Smooth muscle cell (in vitro differentiated cells): ENCODE measurements at regions not wholly inside any gene's neighbourhood (a gene's known extent, or its start where the extent isn't known, plus 50 kb on each side); places are given as distances from the start of the nearest gene placed in this dataset.
A peak's percentile ranks its signal among the peaks of the same experiment; 100 is the strongest.

Source experiments
- DNase-seq: peaks from one replicate; lab custom pipeline; 2025; ENCODE audit not compliant: unreplicated experiment; lab: John Stamatoyannopoulos, UW
- H2AFZ ChIP-seq: fragments of 200-600 bp; sonication (generic); 2 replicates; pipeline ENCODE4 v1.6.0; 2016; ENCODE audit warnings: antibody characterized with exemption, low read depth, mild to moderate bottlenecking
- H3F3A ChIP-seq: fragments of 200-600 bp; sonication (generic); 2 replicates; pipeline ENCODE4 v1.6.0; 2017; ENCODE audit warnings: antibody characterized with exemption, low read depth
- H3K27ac ChIP-seq: fragments of 200-600 bp; sonication (generic); 2 replicates; pipeline ENCODE4 v1.5.1; 2016; ENCODE audit warnings: low read depth, mild to moderate bottlenecking
- H3K27me3 ChIP-seq: fragments of 200-600 bp; sonication (generic); 2 replicates; pipeline ENCODE4 v1.6.1; 2016; ENCODE audit warnings: low read depth, mild to moderate bottlenecking
- H3K36me3 ChIP-seq: fragments of 200-600 bp; sonication (generic); 2 replicates; pipeline ENCODE4 v1.5.1; 2016; ENCODE audit warnings: low read depth
- H3K4me1 ChIP-seq: fragments of 200-600 bp; sonication (generic); 2 replicates; pipeline ENCODE4 v1.5.1; 2016; ENCODE audit warnings: low read depth
- H3K4me2 ChIP-seq: fragments of 200-600 bp; sonication (generic); 2 replicates; pipeline ENCODE4 v1.6.0; 2016; ENCODE audit warnings: mild to moderate bottlenecking
- H3K4me3 ChIP-seq: fragments of 200-600 bp; sonication (generic); 2 replicates; pipeline ENCODE4 v1.5.1; 2016; ENCODE audit warnings: mild to moderate bottlenecking
- H3K79me2 ChIP-seq: fragments of 200-600 bp; sonication (generic); 2 replicates; pipeline ENCODE4 v1.6.0; 2016; ENCODE audit warnings: low read depth, mild to moderate bottlenecking
- H3K9ac ChIP-seq: fragments of 200-600 bp; sonication (generic); 2 replicates; pipeline ENCODE4 v1.6.0; 2016; ENCODE audit warnings: low read depth
- H3K9me3 ChIP-seq: fragments of 200-600 bp; sonication (generic); replicated peaks from 2 replicates; pipeline ENCODE4 v1.5.1; 2016; ENCODE audit warnings: low read depth
- H4K20me1 ChIP-seq: fragments of 200-600 bp; sonication (generic); 2 replicates; pipeline ENCODE4 v1.6.0; 2016; ENCODE audit warnings: low read depth
- CTCF ChIP-seq: fragments of 200-600 bp; sonication (generic); IDR thresholded peaks from 2 replicates; pipeline ENCODE4 v1.5.1; 2017; ENCODE audit warnings: borderline replicate concordance, mild to moderate bottlenecking, antibody characterized with exemption; ENCODE audit not compliant: insufficient read depth, poor library complexity, severe bottlenecking
- WGBS: methylation state at CpG from one replicate; pipeline ENCODE4 v1.1.7; 2016; ENCODE audit warnings: low lambda C conversion rate; 5-methylcytosine and 5-hydroxymethylcytosine counted together

DNA sequence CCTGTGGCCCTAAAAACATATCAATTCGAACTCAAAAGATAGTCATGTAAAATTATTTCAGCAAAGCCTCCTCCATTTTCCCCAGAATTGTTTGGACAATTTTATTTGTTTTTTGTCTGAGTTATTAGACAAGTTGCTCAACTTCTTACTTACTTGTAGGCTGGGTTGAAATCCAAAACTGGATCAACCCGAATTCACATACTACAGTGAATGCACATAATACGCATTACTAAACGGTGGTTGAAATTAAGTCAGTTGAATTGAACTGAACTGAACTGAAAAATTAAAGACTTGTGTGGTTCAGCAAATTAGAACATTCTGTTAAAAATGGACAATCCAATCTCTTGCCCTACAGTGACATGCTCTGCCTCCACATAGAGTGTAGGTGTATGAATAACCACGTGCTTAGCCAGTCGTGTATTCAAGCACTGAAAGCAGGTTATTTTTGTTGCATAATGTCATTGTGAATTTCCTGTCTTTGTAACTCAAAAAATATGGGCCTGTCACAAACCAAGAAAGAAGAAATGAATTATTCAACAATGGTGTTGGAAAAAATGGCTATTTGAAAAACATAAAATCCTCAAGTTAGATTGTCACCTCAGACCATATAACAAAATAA is 441.0 kb downstream of the TXNL1 start:
- H3K9me3 ChIP-seq = no peaks in the 10 kb centered on the region

DNA sequence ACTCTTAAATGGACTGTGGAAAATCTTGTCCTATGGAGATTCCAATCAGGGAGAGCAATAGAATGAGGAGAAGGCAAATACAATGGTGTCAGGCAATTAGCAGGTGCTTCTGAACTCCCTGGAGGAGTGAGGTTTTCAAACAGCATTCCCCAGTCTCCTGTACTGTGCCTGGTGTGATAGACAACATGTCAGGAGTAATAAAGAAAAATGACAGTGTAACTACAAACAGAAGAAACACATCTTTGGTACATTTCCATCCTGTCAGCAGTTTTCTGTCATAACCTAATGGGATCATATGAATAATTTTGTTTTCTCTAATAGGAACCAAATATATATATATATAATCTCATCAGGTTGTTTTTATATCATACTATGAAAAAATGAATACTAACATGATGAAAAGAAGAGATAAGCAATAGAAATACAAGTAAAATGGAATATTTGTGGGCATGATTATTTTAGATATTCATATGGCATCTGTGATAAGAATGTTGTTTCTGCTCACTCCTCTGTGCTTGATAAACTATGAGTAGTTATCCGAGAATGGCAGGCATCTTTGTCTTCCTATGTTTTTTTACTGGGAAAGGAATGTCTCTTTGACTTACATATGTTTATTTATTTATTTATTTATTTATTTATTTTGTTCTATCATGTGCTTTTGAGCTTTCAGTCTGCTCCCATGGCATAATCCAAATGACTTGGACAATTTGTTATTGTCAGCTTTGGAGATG is 441.7 kb downstream of the TXNL1 start:
- 81% methylated on average over 1 of the region's 1 CpG for WGBS
- Histone ChIP-seq H3K4me2 (no peak overlapping the region), H3F3A (no peaks in the 10 kb centered on the region), H2AFZ (no peak overlapping the region), H3K4me3 (no peak overlapping the region), H4K20me1 (no peaks in the 10 kb centered on the region), H3K36me3 (no peaks in the 10 kb centered on the region), H3K27ac (no peak overlapping the region), H3K27me3 (no peaks in the 10 kb centered on the region), H3K9ac (no peak overlapping the region), H3K4me1 (no peaks in the 10 kb centered on the region), H3K79me2 (no peaks in the 10 kb centered on the region), H3K9me3 (no peaks in the 10 kb centered on the region)
- TF ChIP-seq CTCF = no peak
- DNase-seq = no peak

More for the DNA sequence above, 441.0 kb downstream of the TXNL1 start:
- H3K4me1 ChIP-seq = no peaks in the 10 kb centered on the region
- H4K20me1 ChIP-seq = no peaks in the 10 kb centered on the region
- H3K27ac ChIP-seq = no peak overlapping the region
- H3K4me3 ChIP-seq = no peak overlapping the region
- H3F3A ChIP-seq = no peaks in the 10 kb centered on the region
- no peak for DNase-seq
- no peaks in the 10 kb centered on the region for H3K36me3 ChIP-seq
- peak overlapping the region; percentile 24 for H2AFZ ChIP-seq
- WGBS = 82% methylated on average over 6 of the region's 6 CpGs
- no peaks in the 10 kb centered on the region for H3K79me2 ChIP-seq
- H3K9ac ChIP-seq = no peak overlapping the region
- no peak for TF ChIP-seq CTCF
- no peaks in the 10 kb centered on the region for H3K27me3 ChIP-seq
- no peak overlapping the region for H3K4me2 ChIP-seq

DNA sequence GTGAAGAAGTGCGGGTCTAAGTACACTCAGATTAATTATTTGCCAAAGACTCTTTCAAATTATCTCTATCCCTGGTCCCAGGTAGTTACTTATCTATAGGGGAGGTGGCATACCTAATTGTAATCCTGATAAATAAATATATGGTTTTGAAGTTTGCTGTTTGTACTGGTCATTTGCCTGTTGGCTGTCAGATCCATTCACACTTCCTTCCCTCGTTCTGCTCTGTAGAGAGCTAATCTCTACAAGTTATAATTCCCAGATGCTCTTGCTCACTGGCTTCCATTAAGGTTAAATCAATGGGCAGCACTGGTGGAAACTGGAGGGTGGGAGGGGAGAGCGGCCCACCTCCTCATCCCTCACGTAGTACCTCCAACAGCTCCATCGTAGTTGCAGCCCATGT is 447.1 kb downstream of the TXNL1 start:
- Histone ChIP-seq H3K36me3 (no peaks in the 10 kb centered on the region), H3K4me2 (no peak overlapping the region), H3K4me3 (no peak overlapping the region), H3K27me3 (no peaks in the 10 kb centered on the region), H3K4me1 (no peaks in the 10 kb centered on the region), H3F3A (no peaks in the 10 kb centered on the region), H3K27ac (no peak overlapping the region), H4K20me1 (no peaks in the 10 kb centered on the region), H2AFZ (no peak overlapping the region), H3K9ac (no peak overlapping the region), H3K79me2 (no peaks in the 10 kb centered on the region), H3K9me3 (no peaks in the 10 kb centered on the region)
- no peak for TF ChIP-seq CTCF
- DNase-seq = no peak
- WGBS = 90% methylated on average over 5 of the region's 5 CpGs

DNA sequence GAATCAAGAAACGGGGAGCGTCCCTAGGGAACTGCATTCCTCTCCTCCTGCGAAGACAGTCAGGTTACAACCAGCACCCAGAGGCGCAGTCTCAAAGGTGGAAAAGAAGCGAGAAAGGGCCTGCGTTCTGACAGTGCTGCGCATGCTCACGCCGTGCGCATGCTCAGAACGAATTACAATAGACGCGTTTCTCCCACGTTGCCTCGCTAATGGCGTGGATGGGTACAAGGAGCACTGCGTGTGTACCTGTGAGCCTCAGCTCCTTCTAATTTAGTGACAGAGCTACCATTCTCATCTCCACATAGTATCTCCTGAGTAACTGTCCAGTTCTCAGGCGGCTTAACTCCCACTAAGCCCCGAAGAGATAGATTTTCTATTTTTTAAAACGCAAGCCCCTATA is 448.8 kb downstream of the TXNL1 start:
- Histone ChIP-seq H3K79me2 (no peaks in the 10 kb centered on the region), H3K4me1 (no peaks in the 10 kb centered on the region), H3K27ac (no peak overlapping the region), H4K20me1 (no peaks in the 10 kb centered on the region), H3K27me3 (no peaks in the 10 kb centered on the region), H3K9me3 (no peaks in the 10 kb centered on the region), H2AFZ (no peak overlapping the region), H3K36me3 (no peaks in the 10 kb centered on the region), H3K9ac (no peak overlapping the region), H3F3A (no peaks in the 10 kb centered on the region), H3K4me3 (no peak overlapping the region), H3K4me2 (no peak overlapping the region)
- 94% methylated on average over 20 of the region's 20 CpGs for WGBS
- no peak for DNase-seq
- no peak for TF ChIP-seq CTCF
